Gastrocnemius medialis (tissue), 4 donors: ENCODE measurements at regions not wholly inside any gene's neighbourhood (a gene's known extent, or its start where the extent isn't known, plus 50 kb on each side); places are given as distances from the start of the nearest gene placed in this dataset.

Experiments used
- ATAC-seq, 2 donors: fragments of 150-250 bp; one replicate each; pipeline ENCODE4 v1.9.1; 2016
- DNase-seq, 2 donors: peaks; one replicate each; pipeline ENCODE4 v3.0.0-alpha.2; 2019
- H3K27ac ChIP-seq, 4 donors: fragments of 200-600 bp; sonication (generic); 1 replicate in 1 of 4; 2 replicates in 3 of 4; pipeline ENCODE4 v1.5.1; 2016 to 2018; ENCODE audit warnings: mild to moderate bottlenecking in 2 of 4, moderate library complexity in 1 of 4
- H3K27me3 ChIP-seq, 3 donors: fragments of 200-600 bp; sonication (generic) in 2 of 3; 1 replicate in 1 of 3; 2 replicates in 2 of 3; pipeline versions ENCODE4 v1.5.1 to v1.6.0; 2016 to 2019; ENCODE audit warnings: mild to moderate bottlenecking in 1 of 3, moderate library complexity in 1 of 3
- H3K36me3 ChIP-seq, 2 donors: fragments of 200-600 bp; sonication (generic) in 1 of 2; one replicate each; pipeline ENCODE4 v1.5.1; 2017 to 2018
- H3K4me1 ChIP-seq, 2 donors: fragments of 200-600 bp; sonication (generic) in 1 of 2; one replicate each; pipeline ENCODE4 v1.5.1; 2016 to 2017; ENCODE audit warnings: mild to moderate bottlenecking in 2 of 2
- H3K4me3 ChIP-seq, 4 donors: fragments of 200-600 bp; sonication (generic) in 3 of 4; 1 replicate in 1 of 4; 2 replicates in 3 of 4; pipeline ENCODE4 v1.5.1; 2016 to 2019; ENCODE audit warnings: mild to moderate bottlenecking in 2 of 4
- H3K9me3 ChIP-seq, 3 donors: fragments of 200-600 bp; sonication (generic) in 2 of 3; 1 replicate in 1 of 3; 2 replicates in 2 of 3; pipeline ENCODE4 v1.5.1; 2016 to 2019
- POLR2A ChIP-seq, 2 donors: fragments of 450-650 bp; IDR thresholded peaks; one replicate each; pipeline ENCODE4 v1.6.1; 2017; ENCODE audit warnings: antibody characterized with exemption in 2 of 2, mild to moderate bottlenecking in 2 of 2, moderate library complexity in 2 of 2
- in situ Hi-C, 4 donors: fragments of 200-750 bp; cut with MboI; loops; one replicate each; pipeline versions ENCODE4 v1.15.0 to v1.8.0; 2017; ENCODE audit warnings: low sequenced_read_pairs in 4 of 4
- intact Hi-C: fragments of 100-400 bp; cut with DNase I; formaldehyde crosslinking; loops from one replicate; pipeline ENCODE4 v1.15.1; 2023; ENCODE audit warnings: low total_unique reads
- TF ChIP-seq, protein P1 (sequence below), 5 experiments: fragments of 450-650 bp in 3 of 5; fragments of 200-600 bp in 2 of 5; sonication (generic) in 2 of 5; IDR thresholded peaks in 4 of 5; conservative IDR thresholded peaks in 1 of 5; 1 replicate in 4 of 5; 2 replicates in 1 of 5; pipeline ENCODE4 v1.5.1; 2016 to 2019; ENCODE audit warnings: antibody characterized with exemption in 5 of 5, mild to moderate bottlenecking in 3 of 5, moderate library complexity in 3 of 5

DNA sequence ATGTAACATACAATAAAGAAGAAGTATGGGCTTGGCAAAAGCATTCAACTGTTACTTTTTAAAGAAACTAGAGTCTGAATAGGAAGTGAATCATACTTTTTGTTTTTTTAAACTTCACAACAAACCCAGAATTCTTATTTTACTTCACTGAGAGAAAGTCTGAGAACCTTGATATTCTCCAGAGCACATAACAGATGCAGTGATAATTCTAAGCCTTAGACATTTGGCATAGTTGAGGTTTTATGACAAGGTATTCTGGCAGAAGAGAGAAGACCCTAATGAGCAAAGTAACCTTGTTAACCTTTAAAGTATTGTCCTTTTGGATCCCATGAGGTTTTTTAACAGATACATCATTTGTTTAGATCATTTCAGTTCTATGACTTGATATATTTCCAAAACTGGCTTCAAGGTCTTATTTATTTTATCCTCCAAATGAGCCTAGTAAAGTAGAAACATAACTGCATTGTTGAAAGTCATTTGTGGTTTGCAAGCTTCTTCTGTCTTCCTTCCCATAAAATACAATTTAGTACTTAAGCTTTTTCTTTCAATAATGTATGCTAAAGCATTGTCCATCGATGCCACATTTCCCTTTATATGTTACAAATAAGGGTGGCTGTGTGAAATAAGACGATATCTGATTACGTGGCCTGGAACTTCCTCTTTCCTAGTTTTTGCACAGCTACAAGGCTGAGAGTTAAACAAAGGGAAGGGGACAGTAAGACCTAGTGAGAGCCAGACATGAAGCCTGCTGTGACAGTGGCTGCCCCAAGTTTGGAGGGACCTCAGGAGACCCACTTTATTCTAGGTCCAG lies 86.1 kb upstream of the ITPRID2 start:
- intact Hi-C loops, result no loop called here

DNA sequence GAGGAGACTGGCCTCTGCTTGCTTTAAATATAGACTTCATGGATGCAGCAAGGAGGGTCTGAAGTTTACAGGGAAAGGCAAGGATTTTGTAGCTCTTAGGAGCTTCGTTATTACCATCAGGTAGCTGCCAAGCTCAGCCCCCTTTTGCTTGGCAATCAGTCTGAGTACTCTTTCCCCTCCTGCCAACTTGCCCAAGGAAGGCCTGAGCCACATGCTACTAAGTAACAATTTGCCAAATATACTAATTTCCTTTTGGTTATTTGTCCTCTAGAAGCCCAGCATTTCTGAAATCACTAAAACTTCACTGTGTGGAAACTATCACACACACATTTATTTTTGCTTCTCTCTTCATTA lies 85.5 kb upstream of the ITPRID2 start:
- Histone ChIP-seq H3K4me1 (peaks cover 0 to 5% of the 10 kb centered on the region in 2 donors), H3K27ac (no peak overlapping the region), H3K4me3 (no peak overlapping the region), H3K9me3 (no peaks in the 10 kb centered on the region), H3K27me3 (no peaks in the 10 kb centered on the region), H3K36me3 (no peaks in the 10 kb centered on the region)
- TF ChIP-seq POLR2A (IDR thresholded peaks at IDR 0.05), result no peak
- TF ChIP-seq, protein P1, sequence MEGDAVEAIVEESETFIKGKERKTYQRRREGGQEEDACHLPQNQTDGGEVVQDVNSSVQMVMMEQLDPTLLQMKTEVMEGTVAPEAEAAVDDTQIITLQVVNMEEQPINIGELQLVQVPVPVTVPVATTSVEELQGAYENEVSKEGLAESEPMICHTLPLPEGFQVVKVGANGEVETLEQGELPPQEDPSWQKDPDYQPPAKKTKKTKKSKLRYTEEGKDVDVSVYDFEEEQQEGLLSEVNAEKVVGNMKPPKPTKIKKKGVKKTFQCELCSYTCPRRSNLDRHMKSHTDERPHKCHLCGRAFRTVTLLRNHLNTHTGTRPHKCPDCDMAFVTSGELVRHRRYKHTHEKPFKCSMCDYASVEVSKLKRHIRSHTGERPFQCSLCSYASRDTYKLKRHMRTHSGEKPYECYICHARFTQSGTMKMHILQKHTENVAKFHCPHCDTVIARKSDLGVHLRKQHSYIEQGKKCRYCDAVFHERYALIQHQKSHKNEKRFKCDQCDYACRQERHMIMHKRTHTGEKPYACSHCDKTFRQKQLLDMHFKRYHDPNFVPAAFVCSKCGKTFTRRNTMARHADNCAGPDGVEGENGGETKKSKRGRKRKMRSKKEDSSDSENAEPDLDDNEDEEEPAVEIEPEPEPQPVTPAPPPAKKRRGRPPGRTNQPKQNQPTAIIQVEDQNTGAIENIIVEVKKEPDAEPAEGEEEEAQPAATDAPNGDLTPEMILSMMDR (IDR thresholded peaks at IDR 0.05 in 4 of 5, conservative IDR thresholded peaks at IDR 0.05 in 1 of 5), result no peak
- intact Hi-C loops, result no loop called here
- in situ Hi-C loops, result no loop called here
- DNase-seq (no peak), ATAC-seq (no peak)

More for the DNA sequence above, 86.1 kb upstream of the ITPRID2 start:
- H3K27me3 ChIP-seq, result no peaks in the 10 kb centered on the region
- H3K27ac ChIP-seq, result no peak overlapping the region
- DNase-seq (no peak), ATAC-seq (no peak)
- H3K36me3 ChIP-seq, result no peaks in the 10 kb centered on the region
- H3K4me3 ChIP-seq, result no peak overlapping the region
- in situ Hi-C loops, result no loop called here
- peaks cover 0 to 4% of the 10 kb centered on the region in 2 donors for H3K4me1 ChIP-seq
- TF ChIP-seq, protein P1 (IDR thresholded peaks at IDR 0.05 in 4 of 5, conservative IDR thresholded peaks at IDR 0.05 in 1 of 5), result no peak
- TF ChIP-seq POLR2A (IDR thresholded peaks at IDR 0.05), result no peak
- no peaks in the 10 kb centered on the region for H3K9me3 ChIP-seq

DNA sequence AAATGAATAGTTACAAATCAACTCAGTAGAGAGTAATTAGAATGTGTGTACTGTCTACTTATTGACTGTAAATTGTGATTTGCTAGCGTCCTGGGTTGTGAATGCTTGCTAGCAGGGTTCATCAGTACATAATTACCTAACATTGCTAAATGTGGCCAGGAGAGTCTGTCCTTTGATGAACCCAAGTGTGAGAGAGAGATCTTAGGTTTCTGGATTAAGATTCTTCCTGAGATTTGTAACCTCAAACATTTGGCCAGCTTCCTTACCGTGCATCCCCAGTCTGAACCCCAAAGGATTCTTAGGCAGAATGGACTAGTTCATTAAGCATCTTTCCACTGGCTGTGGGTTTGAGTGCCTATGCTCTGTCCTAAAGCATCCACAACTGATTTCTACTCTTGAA lies 84.0 kb upstream of the ITPRID2 start:
- in situ Hi-C loops (no loop called here), intact Hi-C loops (no loop called here)
- no peak for TF ChIP-seq POLR2A (IDR thresholded peaks at IDR 0.05)
- TF ChIP-seq, protein P1 (IDR thresholded peaks at IDR 0.05 in 4 of 5, conservative IDR thresholded peaks at IDR 0.05 in 1 of 5), result no peak
- no peak overlapping the region for H3K4me3 ChIP-seq
- DNase-seq, result no peak
- no peak for ATAC-seq
- peaks cover 0 to 8% of the 10 kb centered on the region in 2 donors for H3K4me1 ChIP-seq
- H3K27me3 ChIP-seq, result no peaks in the 10 kb centered on the region
- no peak overlapping the region for H3K27ac ChIP-seq
- H3K36me3 ChIP-seq, result no peaks in the 10 kb centered on the region
- H3K9me3 ChIP-seq, result no peaks in the 10 kb centered on the region

DNA sequence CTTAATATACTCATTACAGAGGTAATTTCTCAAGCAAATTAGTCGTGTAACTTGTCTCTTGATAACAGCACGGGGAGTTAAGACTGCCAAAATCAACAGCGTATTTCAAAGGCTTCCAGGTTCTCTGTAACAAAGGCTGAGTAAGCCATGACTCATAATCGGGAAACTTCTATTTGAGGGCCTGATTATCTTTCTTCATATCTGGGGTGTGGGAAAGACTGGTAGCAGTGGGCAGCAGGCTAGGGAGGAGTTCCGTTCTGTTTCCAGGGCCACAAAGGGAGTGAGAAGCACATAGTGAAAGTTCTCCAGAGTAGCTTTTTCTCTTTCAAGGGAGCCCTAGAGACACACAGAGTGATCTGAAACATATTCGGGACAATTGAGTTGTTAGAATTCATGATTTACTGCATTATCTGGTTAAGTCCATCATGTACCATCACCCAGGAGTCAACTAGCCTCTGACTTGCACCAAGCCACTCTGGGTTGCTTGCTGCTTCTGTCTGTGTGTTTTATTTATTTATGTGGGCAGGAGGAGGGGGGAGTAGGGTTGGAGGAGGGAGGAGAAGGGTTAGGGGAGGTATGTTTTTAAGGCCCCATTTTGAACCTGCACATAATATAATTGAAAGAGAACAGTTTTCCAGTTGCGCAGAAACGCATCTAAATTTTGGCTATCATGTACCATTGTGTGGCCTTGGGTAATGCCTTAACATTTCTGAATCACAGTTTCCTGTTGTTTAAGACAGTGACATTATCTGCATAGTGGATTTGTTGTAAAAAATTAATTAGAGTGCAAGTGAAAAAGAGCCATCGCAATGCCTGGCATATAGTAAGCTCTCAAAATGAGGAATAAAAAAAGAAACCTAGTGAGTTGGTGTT lies 80.5 kb upstream of the ITPRID2 start:
- Histone ChIP-seq H3K4me1 (peaks cover 0 to 5% of the 10 kb centered on the region in 2 donors), H3K4me3 (no peak overlapping the region), H3K36me3 (no peaks in the 10 kb centered on the region), H3K27me3 (no peaks in the 10 kb centered on the region), H3K27ac (peak overlapping the region; percentile 1 to 69 (median 52)), H3K9me3 (no peaks in the 10 kb centered on the region)
- ATAC-seq (peak; percentile 81 to 91), DNase-seq (no peak)
- TF ChIP-seq, protein P1 (IDR thresholded peaks at IDR 0.05 in 4 of 5, conservative IDR thresholded peaks at IDR 0.05 in 1 of 5), result no peak
- no peak for TF ChIP-seq POLR2A (IDR thresholded peaks at IDR 0.05)
- intact Hi-C loops, result no loop called here
- in situ Hi-C loops, result no loop called here
